Hepatocyte (in vitro differentiated cells): ENCODE measurements at regions not wholly inside any gene's neighbourhood (a gene's known extent, or its start where the extent isn't known, plus 50 kb on each side); places are given as distances from the start of the nearest gene placed in this dataset.

ENCODE experiments used
- DNase-seq: peaks from one replicate; pipeline ENCODE4 v3.0.0-alpha.2; 2016; ENCODE audit warnings: low spot score
- H2AFZ ChIP-seq: fragments of 200-600 bp; sonication (generic); 2 replicates; pipeline ENCODE4 v1.6.0; 2016; ENCODE audit warnings: antibody characterized with exemption, mild to moderate bottlenecking
- H3K27ac ChIP-seq: fragments of 200-600 bp; sonication (generic); 2 replicates; pipeline ENCODE4 v1.5.1; 2016; ENCODE audit warnings: mild to moderate bottlenecking
- H3K27me3 ChIP-seq: fragments of 200-600 bp; sonication (generic); 2 replicates; pipeline ENCODE4 v1.6.1; 2016
- H3K36me3 ChIP-seq: fragments of 200-600 bp; sonication (generic); replicated peaks from 2 replicates; pipeline ENCODE4 v1.5.1; 2016; ENCODE audit warnings: low read depth; ENCODE audit not compliant: insufficient read depth
- H3K4me1 ChIP-seq: fragments of 200-600 bp; sonication (generic); 2 replicates; pipeline ENCODE4 v1.5.1; 2016; ENCODE audit warnings: mild to moderate bottlenecking, moderate library complexity; ENCODE audit not compliant: insufficient read depth
- H3K4me2 ChIP-seq: fragments of 200-600 bp; sonication (generic); 2 replicates; pipeline ENCODE4 v1.6.0; 2016
- H3K4me3 ChIP-seq: fragments of 200-600 bp; sonication (generic); 2 replicates; pipeline ENCODE4 v1.5.1; 2016; ENCODE audit warnings: mild to moderate bottlenecking
- H3K79me2 ChIP-seq: fragments of 200-600 bp; sonication (generic); 2 replicates; pipeline ENCODE4 v1.6.0; 2017; ENCODE audit warnings: mild to moderate bottlenecking
- H3K9me2 ChIP-seq: fragments of 200-600 bp; sonication (generic); replicated peaks from 2 replicates; pipeline ENCODE4 v1.6.0; 2017; ENCODE audit warnings: mild to moderate bottlenecking; ENCODE audit not compliant: insufficient read depth
- H3K9me3 ChIP-seq: fragments of 200-600 bp; sonication (generic); 2 replicates; pipeline ENCODE4 v1.5.1; 2016; ENCODE audit warnings: low read depth, mild to moderate bottlenecking
- H4K20me1 ChIP-seq: fragments of 200-600 bp; sonication (generic); 2 replicates; pipeline ENCODE4 v1.6.0; 2016; ENCODE audit warnings: mild to moderate bottlenecking; ENCODE audit not compliant: insufficient read depth, poor library complexity, severe bottlenecking
- EZH2 ChIP-seq: fragments of 200-600 bp; sonication (generic); IDR thresholded peaks from 2 replicates; pipeline ENCODE4 v1.6.1; 2016; ENCODE audit warnings: antibody characterized with exemption, mild to moderate bottlenecking, borderline replicate concordance
- EZH2phosphoT487 ChIP-seq: fragments of 200-600 bp; sonication (generic); IDR thresholded peaks from one replicate; pipeline ENCODE4 v1.6.1; 2018; ENCODE audit warnings: antibody characterized with exemption, mild to moderate bottlenecking, low read depth, moderate library complexity; ENCODE audit not compliant: unreplicated experiment, severe bottlenecking
- WGBS: methylation state at CpG from one replicate; pipeline ENCODE4 v1.1.6; 2016; ENCODE audit warnings: low lambda C conversion rate; ENCODE audit errors: missing lambda C conversion rate; 5-methylcytosine and 5-hydroxymethylcytosine counted together
- TF ChIP-seq, protein P1 (sequence below): fragments of 200-600 bp; sonication (generic); IDR thresholded peaks from 2 replicates; pipeline ENCODE4 v1.5.1; 2016; ENCODE audit warnings: antibody characterized with exemption, mild to moderate bottlenecking; ENCODE audit not compliant: poor library complexity

DNA sequence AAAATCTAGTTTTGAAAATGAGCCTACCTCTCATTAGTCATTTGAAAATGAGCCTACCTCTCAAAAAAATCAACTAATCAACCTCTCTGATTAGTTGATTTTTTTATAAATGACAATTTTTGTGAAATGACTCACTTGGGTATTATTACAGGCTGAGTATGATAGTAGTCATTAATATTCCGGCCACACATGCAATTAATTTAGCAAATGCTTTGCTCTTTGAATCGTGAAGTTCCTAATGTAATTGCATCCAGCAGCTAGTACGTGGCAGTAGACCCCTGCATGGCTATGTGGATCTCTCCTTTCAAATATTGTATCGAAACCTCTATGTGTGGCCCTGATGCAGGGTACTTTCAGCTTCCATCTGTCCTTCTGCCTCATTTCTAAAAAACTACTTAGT is 245.9 kb upstream of the PHYHIPL start:
- H4K20me1 ChIP-seq, result no peaks in the 10 kb centered on the region
- no peaks in the 10 kb centered on the region for H3K9me3 ChIP-seq
- H3K27me3 ChIP-seq, result no peaks in the 10 kb centered on the region
- H3K9me2 ChIP-seq, result no peaks in the 10 kb centered on the region
- H3K27ac ChIP-seq, result no peak overlapping the region
- H2AFZ ChIP-seq, result no peak overlapping the region
- no peaks in the 10 kb centered on the region for H3K36me3 ChIP-seq
- WGBS, result 67% methylated on average over 4 of the region's 4 CpGs
- H3K4me2 ChIP-seq, result no peak overlapping the region
- TF ChIP-seq, protein P1, sequence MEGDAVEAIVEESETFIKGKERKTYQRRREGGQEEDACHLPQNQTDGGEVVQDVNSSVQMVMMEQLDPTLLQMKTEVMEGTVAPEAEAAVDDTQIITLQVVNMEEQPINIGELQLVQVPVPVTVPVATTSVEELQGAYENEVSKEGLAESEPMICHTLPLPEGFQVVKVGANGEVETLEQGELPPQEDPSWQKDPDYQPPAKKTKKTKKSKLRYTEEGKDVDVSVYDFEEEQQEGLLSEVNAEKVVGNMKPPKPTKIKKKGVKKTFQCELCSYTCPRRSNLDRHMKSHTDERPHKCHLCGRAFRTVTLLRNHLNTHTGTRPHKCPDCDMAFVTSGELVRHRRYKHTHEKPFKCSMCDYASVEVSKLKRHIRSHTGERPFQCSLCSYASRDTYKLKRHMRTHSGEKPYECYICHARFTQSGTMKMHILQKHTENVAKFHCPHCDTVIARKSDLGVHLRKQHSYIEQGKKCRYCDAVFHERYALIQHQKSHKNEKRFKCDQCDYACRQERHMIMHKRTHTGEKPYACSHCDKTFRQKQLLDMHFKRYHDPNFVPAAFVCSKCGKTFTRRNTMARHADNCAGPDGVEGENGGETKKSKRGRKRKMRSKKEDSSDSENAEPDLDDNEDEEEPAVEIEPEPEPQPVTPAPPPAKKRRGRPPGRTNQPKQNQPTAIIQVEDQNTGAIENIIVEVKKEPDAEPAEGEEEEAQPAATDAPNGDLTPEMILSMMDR, result no peak
- TF ChIP-seq EZH2, result no peak
- no peak for TF ChIP-seq EZH2phosphoT487
- no peaks in the 10 kb centered on the region for H3K79me2 ChIP-seq
- H3K4me3 ChIP-seq, result no peak overlapping the region
- DNase-seq, result no peak
- H3K4me1 ChIP-seq, result no peaks in the 10 kb centered on the region

DNA sequence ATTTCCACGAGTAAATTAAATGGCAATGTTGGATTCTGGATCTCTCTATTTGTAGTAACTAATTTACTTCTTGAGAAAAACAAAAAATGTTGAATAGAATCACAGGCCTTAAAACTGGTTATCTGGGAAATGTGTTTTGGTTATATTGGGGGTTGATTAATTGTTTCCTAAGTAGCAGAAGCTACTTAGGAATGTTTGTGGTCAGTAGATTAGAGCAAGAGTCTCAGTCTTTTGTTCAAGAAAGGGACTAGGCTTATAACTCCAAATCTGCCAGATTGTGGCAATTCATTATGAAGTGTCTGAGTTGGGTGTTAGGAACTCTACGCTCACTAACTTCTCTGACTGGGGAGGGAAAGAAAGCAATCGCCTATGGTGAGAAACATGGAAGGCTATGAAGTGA is 244.3 kb upstream of the PHYHIPL start:
- Histone ChIP-seq H3K27me3 (no peaks in the 10 kb centered on the region), H3K79me2 (no peaks in the 10 kb centered on the region), H3K4me2 (no peak overlapping the region), H3K27ac (no peak overlapping the region), H3K4me1 (no peaks in the 10 kb centered on the region), H3K4me3 (no peak overlapping the region), H3K36me3 (no peaks in the 10 kb centered on the region), H3K9me3 (no peaks in the 10 kb centered on the region), H4K20me1 (no peaks in the 10 kb centered on the region), H3K9me2 (no peaks in the 10 kb centered on the region), H2AFZ (no peak overlapping the region)
- TF ChIP-seq, protein P1, result no peak
- TF ChIP-seq EZH2phosphoT487, result no peak
- no peak for TF ChIP-seq EZH2
- DNase-seq, result no peak
- 95% methylated on average over 3 of the region's 3 CpGs for WGBS

DNA sequence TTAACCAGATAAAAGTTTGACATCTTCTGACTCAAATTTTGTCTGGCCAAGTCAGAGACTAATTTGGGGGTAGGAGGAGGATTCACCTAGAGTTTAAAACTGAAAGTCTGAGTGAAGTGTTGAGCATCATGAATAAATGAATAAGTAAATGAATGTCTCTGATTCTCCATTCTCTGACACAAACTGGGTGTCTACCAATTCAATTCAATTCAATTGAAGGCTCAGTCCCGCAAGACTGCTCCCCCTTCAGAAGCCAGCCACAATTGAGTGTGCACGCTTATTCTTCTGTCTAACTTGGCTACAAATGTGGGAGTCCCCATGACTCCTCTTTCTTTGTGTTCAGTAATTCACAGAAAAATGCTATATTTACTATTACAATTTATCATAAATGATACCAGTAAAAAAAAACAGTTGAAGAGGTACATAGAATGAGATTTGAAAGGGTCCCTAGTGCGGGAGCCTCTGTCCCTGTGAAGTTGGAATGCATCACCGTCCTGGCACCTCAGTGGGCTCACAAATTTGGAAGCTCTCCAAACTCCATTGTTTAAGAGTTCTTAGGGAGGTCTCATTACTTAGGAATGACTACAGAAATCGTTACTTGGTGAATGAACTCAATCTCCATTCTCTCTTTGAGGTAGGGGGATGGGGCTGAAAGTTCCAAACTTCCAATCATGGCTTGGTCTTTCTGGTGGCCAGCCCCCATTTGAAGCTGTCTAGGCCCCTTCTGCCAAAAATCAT is 243.7 kb upstream of the PHYHIPL start:
- H3K9me3 ChIP-seq, result no peaks in the 10 kb centered on the region
- H4K20me1 ChIP-seq, result no peaks in the 10 kb centered on the region
- no peak for DNase-seq
- H3K36me3 ChIP-seq, result no peaks in the 10 kb centered on the region
- 89% methylated on average over 5 of the region's 5 CpGs for WGBS
- H3K79me2 ChIP-seq, result no peaks in the 10 kb centered on the region
- H3K4me2 ChIP-seq, result no peak overlapping the region
- no peak overlapping the region for H3K4me3 ChIP-seq
- no peak overlapping the region for H3K27ac ChIP-seq
- no peak overlapping the region for H2AFZ ChIP-seq
- H3K9me2 ChIP-seq, result no peaks in the 10 kb centered on the region
- H3K27me3 ChIP-seq, result no peaks in the 10 kb centered on the region
- H3K4me1 ChIP-seq, result no peaks in the 10 kb centered on the region
- TF ChIP-seq EZH2phosphoT487, result no peak

DNA sequence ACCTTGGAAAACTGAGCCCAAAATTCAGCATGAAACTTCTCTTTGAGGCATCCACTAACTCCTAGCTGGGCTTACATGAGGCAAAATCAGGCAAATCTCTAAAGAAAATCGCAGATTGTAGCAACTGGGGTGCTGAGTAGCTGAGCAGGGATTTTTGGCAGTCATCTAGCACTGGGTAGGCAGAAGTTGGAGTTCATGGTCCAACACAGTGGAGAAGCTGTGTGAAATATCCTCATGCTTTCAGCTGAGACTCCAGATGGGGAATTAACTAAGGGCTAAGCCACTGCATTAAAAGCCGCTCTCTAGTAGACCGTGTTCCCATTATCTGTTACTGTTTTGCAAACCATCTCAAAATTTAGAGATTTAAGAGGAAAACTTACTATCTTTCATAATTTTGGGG is 240.1 kb upstream of the PHYHIPL start:
- no peaks in the 10 kb centered on the region for H3K9me2 ChIP-seq

More for the DNA sequence above, 240.1 kb upstream of the PHYHIPL start:
- DNase-seq, result no peak
- no peak overlapping the region for H3K4me3 ChIP-seq
- WGBS, result 85% methylated on average over 3 of the region's 3 CpGs
- H3K4me1 ChIP-seq, result no peaks in the 10 kb centered on the region
- H3K9me3 ChIP-seq, result no peaks in the 10 kb centered on the region
- TF ChIP-seq EZH2phosphoT487 (no peak), EZH2 (no peak)
- TF ChIP-seq, protein P1, result no peak
- H3K4me2 ChIP-seq, result no peak overlapping the region
- H2AFZ ChIP-seq, result no peak overlapping the region
- H3K27ac ChIP-seq, result no peak overlapping the region
- H3K36me3 ChIP-seq, result no peaks in the 10 kb centered on the region
- H4K20me1 ChIP-seq, result no peaks in the 10 kb centered on the region
- H3K79me2 ChIP-seq, result no peaks in the 10 kb centered on the region
- H3K27me3 ChIP-seq, result no peaks in the 10 kb centered on the region
